Fibroblast of lung (primary cell): ENCODE measurements at regions not wholly inside any gene's neighbourhood (a gene's known extent, or its start where the extent isn't known, plus 50 kb on each side); places are given as distances from the start of the nearest gene placed in this dataset.

Source experiments
- DNase-seq, 2 donors: peaks; one replicate each; pipeline versions ENCODE4 v3.0.0 to v3.0.0-alpha.2; 2010; ENCODE audit warnings: low read depth in 2 of 2
- H2AFZ ChIP-seq: 2 replicates; pipeline ENCODE4 v1.5.1; 2012; ENCODE audit warnings: low read length, control low read depth, inconsistent platforms
- H3K27ac ChIP-seq: 2 replicates; pipeline ENCODE4 v1.5.1; 2011; ENCODE audit warnings: low read length, control low read depth; ENCODE audit not compliant: insufficient read depth
- H3K27me3 ChIP-seq: 2 replicates; pipeline ENCODE4 v1.5.1; 2011; ENCODE audit warnings: mild to moderate bottlenecking, low read length; ENCODE audit not compliant: control insufficient read depth, insufficient read depth
- H3K36me3 ChIP-seq: 2 replicates; pipeline ENCODE4 v1.5.1; 2011; ENCODE audit warnings: low read length; ENCODE audit not compliant: control insufficient read depth, insufficient read depth
- H3K4me1 ChIP-seq: 2 replicates; pipeline ENCODE4 v1.5.1; 2011; ENCODE audit warnings: low read length; ENCODE audit not compliant: control insufficient read depth, insufficient read depth; ENCODE audit errors: extremely low read depth
- H3K4me2 ChIP-seq: 2 replicates; pipeline ENCODE4 v1.5.1; 2011; ENCODE audit warnings: low read length, control low read depth; ENCODE audit not compliant: insufficient read depth; ENCODE audit errors: extremely low read depth
- H3K4me3 ChIP-seq, 4 experiments: fragments of 200-600 bp in 1 of 4; sonication (generic) in 1 of 4; replicated peaks in 1 of 4; 2 replicates each; pipeline ENCODE4 v1.5.1; 2011 to 2016; ENCODE audit warnings: low read length in 4 of 4, low read depth in 3 of 4, mild to moderate bottlenecking in 3 of 4, control low read depth in 2 of 4, inconsistent platforms in 1 of 4, mixed read lengths in 1 of 4; ENCODE audit not compliant: insufficient read depth in 1 of 4; ENCODE audit errors: control extremely low read depth in 1 of 4
- H3K79me2 ChIP-seq: 2 replicates; pipeline ENCODE4 v1.5.1; 2012; ENCODE audit warnings: mild to moderate bottlenecking, low read length, inconsistent platforms; ENCODE audit not compliant: control insufficient read depth, insufficient read depth
- H3K9ac ChIP-seq: 2 replicates; pipeline ENCODE4 v1.5.1; 2011; ENCODE audit warnings: mild to moderate bottlenecking, low read length, control low read depth; ENCODE audit not compliant: insufficient read depth
- H3K9me3 ChIP-seq: 2 replicates; pipeline ENCODE4 v1.5.1; 2012; ENCODE audit warnings: low read depth, low read length; ENCODE audit not compliant: control insufficient read depth, insufficient read depth
- H4K20me1 ChIP-seq: 2 replicates; pipeline ENCODE4 v1.5.1; 2011; ENCODE audit warnings: low read length; ENCODE audit not compliant: control insufficient read depth, insufficient read depth; ENCODE audit errors: extremely low read depth
- CTCF ChIP-seq, 2 donors: IDR thresholded peaks in 1 of 2; conservative IDR thresholded peaks in 1 of 2; 1 replicate in 1 of 2; 2 replicates in 1 of 2; pipeline ENCODE4 v1.5.1; 2011 to 2012; ENCODE audit warnings: low read length in 2 of 2, control low read depth in 1 of 2, inconsistent platforms in 1 of 2, low read depth in 1 of 2, mild to moderate bottlenecking in 1 of 2
- EZH2 ChIP-seq: IDR thresholded peaks from 2 replicates; pipeline ENCODE4 v1.5.1; 2012; ENCODE audit warnings: low read length, control low read depth, mild to moderate bottlenecking; ENCODE audit errors: missing control alignments

- TF ChIP-seq CTCF (conservative IDR thresholded peaks at IDR 0.05 in 1 of 2, IDR thresholded peaks at IDR 0.05 in 1 of 2; ENCODE audit: low read depth in 1 of 2, low read length in 2 of 2) = no peak
- TF ChIP-seq EZH2 = no peak
- H3K79me2 ChIP-seq = no peaks in the 10 kb centered on the region
- DNase-seq = no peak
Measured at GRCh38 chr9:95635986-95636671, 119.4 kb upstream of the PTCH1 start.

DNA sequence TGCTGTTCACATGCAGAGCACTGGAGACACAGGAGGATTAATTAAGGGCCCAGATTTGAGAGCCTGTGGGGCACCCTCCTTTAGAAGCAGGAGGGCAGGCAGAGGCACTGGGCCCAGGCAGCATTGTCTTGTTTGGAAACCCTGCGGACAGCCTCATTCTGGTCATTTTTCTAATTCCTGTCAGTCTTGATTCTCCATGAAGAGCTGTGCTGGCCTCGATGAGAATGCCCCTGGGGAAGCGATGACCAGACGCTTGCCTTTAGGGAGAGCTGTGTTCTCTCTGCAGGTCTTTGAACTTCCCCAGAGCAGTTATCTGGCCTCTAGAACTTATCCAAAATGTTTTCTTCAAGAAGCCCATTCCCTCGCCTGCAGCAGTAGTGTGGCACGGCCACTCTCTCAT, 117.8 kb upstream of the PTCH1 start:
- no peak overlapping the region for H3K4me3 ChIP-seq
- no peak overlapping the region for H3K27ac ChIP-seq
- H3K79me2 ChIP-seq = no peaks in the 10 kb centered on the region
- H3K27me3 ChIP-seq = no peaks in the 10 kb centered on the region
- H3K9me3 ChIP-seq = no peaks in the 10 kb centered on the region
- TF ChIP-seq EZH2 (no peak), CTCF (conservative IDR thresholded peaks at IDR 0.05 in 1 of 2, IDR thresholded peaks at IDR 0.05 in 1 of 2; ENCODE audit: low read depth in 1 of 2, low read length in 2 of 2) (no peak)
- H2AFZ ChIP-seq = no peak overlapping the region
- H3K4me1 ChIP-seq = no peaks in the 10 kb centered on the region
- H3K36me3 ChIP-seq = no peaks in the 10 kb centered on the region
- H3K4me2 ChIP-seq = no peak overlapping the region
- no peaks in the 10 kb centered on the region for H4K20me1 ChIP-seq
- DNase-seq = no peak
- H3K9ac ChIP-seq = no peak overlapping the region

More at GRCh38 chr9:95635986-95636671, 119.4 kb upstream of the PTCH1 start:
- H3K4me2 ChIP-seq = no peak overlapping the region
- no peaks in the 10 kb centered on the region for H3K9me3 ChIP-seq
- no peak overlapping the region for H3K4me3 ChIP-seq
- no peak overlapping the region for H3K9ac ChIP-seq
- no peaks in the 10 kb centered on the region for H3K27me3 ChIP-seq
- no peak overlapping the region for H2AFZ ChIP-seq
- no peaks in the 10 kb centered on the region for H4K20me1 ChIP-seq
- no peaks in the 10 kb centered on the region for H3K36me3 ChIP-seq
- no peaks in the 10 kb centered on the region for H3K4me1 ChIP-seq
- no peak overlapping the region for H3K27ac ChIP-seq

GRCh38 chr9:95634114-95634513, 117.3 kb upstream of the PTCH1 start:
- H3K36me3 ChIP-seq = no peaks in the 10 kb centered on the region
- no peaks in the 10 kb centered on the region for H3K79me2 ChIP-seq
- H3K4me3 ChIP-seq = no peak overlapping the region
- no peaks in the 10 kb centered on the region for H3K27me3 ChIP-seq
- H3K9me3 ChIP-seq = no peaks in the 10 kb centered on the region
- no peaks in the 10 kb centered on the region for H3K4me1 ChIP-seq
- H3K27ac ChIP-seq = no peak overlapping the region
- no peak overlapping the region for H3K9ac ChIP-seq
- TF ChIP-seq CTCF (conservative IDR thresholded peaks at IDR 0.05 in 1 of 2, IDR thresholded peaks at IDR 0.05 in 1 of 2; ENCODE audit: low read depth in 1 of 2, low read length in 2 of 2) (no peak), EZH2 (no peak)
- DNase-seq = no peak
- H4K20me1 ChIP-seq = no peaks in the 10 kb centered on the region
- H2AFZ ChIP-seq = no peak overlapping the region
- no peak overlapping the region for H3K4me2 ChIP-seq
